ENCODE measurements at regions not wholly inside any gene's neighbourhood (a gene's known extent, or its start where the extent isn't known, plus 50 kb on each side); places are given as distances from the start of the nearest gene placed in this dataset.
A peak's percentile ranks its signal among the peaks of the same experiment; 100 is the strongest.

- TF ChIP-seq POLR2A (IDR thresholded peaks at IDR 0.05) (no peak), POLR2AphosphoS5 (IDR thresholded peaks at IDR 0.05) (no peak), CTCF (IDR thresholded peaks at IDR 0.05 in 8 of 11, conservative IDR thresholded peaks at IDR 0.05 in 3 of 11) (no peak)
- Histone ChIP-seq H3K27ac (peak overlapping the region in 4 of 8 donors; percentile 50 to 61 (median 52)), H3K9me3 (no peaks in the 10 kb centered on the region), H3K27me3 (replicated peaks in 1 of 7) (no peaks in the 10 kb centered on the region), H3K4me1 (peaks cover 0 to 12% (median 5%) of the 10 kb centered on the region in 6 donors), H3K36me3 (no peaks in the 10 kb centered on the region), H3K4me3 (no peak overlapping the region)
- intact Hi-C loops (cut with DNase I; ENCODE audit: low total_unique reads), result no loop called here
- WGBS, 5 donors, result 57 to 69% (median 61%) methylated on average over 3 of the region's 3 CpGs
- no peak for DNase-seq
Measured at GRCh38 chrX:39931529-39932282, 166.1 kb downstream of the BCOR start.

GRCh38 chrX:39935411-39936064, 162.2 kb downstream of the BCOR start:
- H3K27ac ChIP-seq, result no peak overlapping the region
- H3K36me3 ChIP-seq, result no peaks in the 10 kb centered on the region
- no peak for TF ChIP-seq POLR2AphosphoS5 (IDR thresholded peaks at IDR 0.05)
- no peak for TF ChIP-seq POLR2A (IDR thresholded peaks at IDR 0.05)
- no peak for TF ChIP-seq CTCF (IDR thresholded peaks at IDR 0.05 in 8 of 11, conservative IDR thresholded peaks at IDR 0.05 in 3 of 11)
- no peaks in the 10 kb centered on the region for H3K9me3 ChIP-seq
- no peaks in the 10 kb centered on the region for H3K27me3 ChIP-seq (replicated peaks in 1 of 7)
- DNase-seq, result no peak
- no peak overlapping the region for H3K4me3 ChIP-seq
- WGBS, 5 donors, result 72 to 91% (median 85%) methylated on average over 6 to 22 of the region's 22 CpGs
- peaks cover 0 to 25% (median 15%) of the 10 kb centered on the region in 6 donors for H3K4me1 ChIP-seq
- intact Hi-C loops (cut with DNase I; ENCODE audit: low total_unique reads), result no loop called here

DNA sequence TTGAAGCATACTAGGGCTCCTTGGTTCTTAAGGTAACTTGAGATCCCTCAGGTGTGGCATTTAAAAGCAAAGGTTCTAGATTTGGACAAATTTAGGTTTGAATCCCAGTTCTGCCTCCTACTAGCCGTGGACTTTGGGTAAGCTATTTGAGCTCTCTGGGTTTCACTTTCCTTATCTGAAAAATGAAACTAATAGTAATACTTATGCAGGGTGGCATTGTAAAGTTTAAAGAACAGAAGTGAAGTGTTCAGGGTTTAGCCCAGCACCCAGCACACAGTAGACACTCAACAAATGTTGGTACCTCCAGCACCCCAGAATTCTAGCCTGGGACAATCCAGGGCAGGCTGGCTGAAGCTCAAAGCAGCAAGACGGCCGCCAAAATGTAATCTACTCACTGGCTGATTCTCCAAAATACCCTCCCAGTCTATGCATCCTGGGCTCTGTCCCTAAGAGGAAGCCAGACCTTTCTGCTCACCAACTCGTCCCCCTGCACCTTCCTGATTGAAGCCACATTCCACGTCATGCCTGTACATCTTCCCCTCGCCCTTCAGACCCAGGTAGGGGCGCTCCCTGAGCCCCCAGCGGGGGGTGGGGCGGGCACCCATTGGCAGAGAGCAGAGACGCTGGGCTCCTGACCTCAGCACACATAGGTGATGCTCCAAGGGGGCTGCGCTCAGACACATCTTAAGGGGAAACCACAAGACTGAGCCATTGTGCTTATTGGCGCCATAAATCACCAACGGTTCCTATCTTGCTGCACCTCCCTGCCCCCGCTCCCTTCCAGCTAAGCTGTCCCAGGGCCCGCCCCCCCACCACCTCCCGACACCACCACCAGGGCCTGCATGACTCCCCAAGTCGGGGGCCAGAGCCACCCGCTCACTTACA, 160.6 kb downstream of the BCOR start:
- Histone ChIP-seq H3K4me1 (peaks cover 0 to 25% (median 15%) of the 10 kb centered on the region in 6 donors), H3K36me3 (no peaks in the 10 kb centered on the region), H3K27me3 (replicated peaks in 1 of 7) (no peaks in the 10 kb centered on the region), H3K27ac (peak overlapping the region in 7 of 8 donors; percentile 19 to 68 (median 43)), H3K9me3 (no peaks in the 10 kb centered on the region), H3K4me3 (peak overlapping the region in 1 of 8 donors; percentile 51)
- no peak for DNase-seq
- no peak for TF ChIP-seq POLR2A (IDR thresholded peaks at IDR 0.05)
- TF ChIP-seq POLR2AphosphoS5 (IDR thresholded peaks at IDR 0.05), result no peak
- TF ChIP-seq CTCF (IDR thresholded peaks at IDR 0.05 in 8 of 11, conservative IDR thresholded peaks at IDR 0.05 in 3 of 11), result no peak
- intact Hi-C loops (cut with DNase I; ENCODE audit: low total_unique reads), result no loop called here
- 33 to 52% (median 42%) methylated on average over 6 to 18 of the region's 18 CpGs for WGBS, 5 donors

Data from spleen (tissue), 11 donors.